H9 (cell line): ENCODE measurements at regions not wholly inside any gene's neighbourhood (a gene's known extent, or its start where the extent isn't known, plus 50 kb on each side); places are given as distances from the start of the nearest gene placed in this dataset.

Experiments
- DNase-seq: peaks from one replicate; pipeline ENCODE4 v3.0.0-alpha.2; 2017
- H2AFZ ChIP-seq: one replicate; pipeline ENCODE4 v1.6.1; 2013; ENCODE audit warnings: mild to moderate bottlenecking, low read length, control low read depth, moderate library complexity
- H2AK5ac ChIP-seq: 2 replicates; pipeline ENCODE4 v1.6.1; 2013; ENCODE audit warnings: low read length, control low read depth, mixed read lengths; ENCODE audit not compliant: insufficient read length
- H2BK120ac ChIP-seq: one replicate; pipeline ENCODE4 v1.6.1; 2013; ENCODE audit warnings: low read depth, mild to moderate bottlenecking, low read length, control low read depth, inconsistent platforms; ENCODE audit not compliant: poor library complexity, severe bottlenecking
- H2BK12ac ChIP-seq: 2 replicates; pipeline ENCODE4 v1.6.1; 2013; ENCODE audit warnings: low read length, control low read depth, mixed read lengths, low read depth; ENCODE audit not compliant: insufficient read length
- H2BK15ac ChIP-seq: 2 replicates; pipeline ENCODE4 v1.6.1; 2013; ENCODE audit warnings: low read depth, low read length, control low read depth
- H2BK20ac ChIP-seq: one replicate; pipeline ENCODE4 v1.6.1; 2013; ENCODE audit warnings: low read depth, mild to moderate bottlenecking, low read length, control low read depth, inconsistent platforms; ENCODE audit not compliant: poor library complexity, severe bottlenecking
- H2BK5ac ChIP-seq: 2 replicates; pipeline ENCODE4 v1.6.1; 2013; ENCODE audit warnings: low read length, control low read depth, mixed read lengths; ENCODE audit not compliant: insufficient read length
- H3K14ac ChIP-seq: 2 replicates; pipeline ENCODE4 v1.6.1; 2013; ENCODE audit warnings: low read length, control low read depth; ENCODE audit not compliant: insufficient read depth
- H3K18ac ChIP-seq: 2 replicates; pipeline ENCODE4 v1.6.1; 2013; ENCODE audit warnings: low read depth, mild to moderate bottlenecking, mixed read lengths, low read length, control low read depth; ENCODE audit not compliant: insufficient read length
- H3K23ac ChIP-seq: 2 replicates; pipeline ENCODE4 v1.6.1; 2013; ENCODE audit warnings: low read length, control low read depth, mixed read lengths, low read depth; ENCODE audit not compliant: insufficient read length
- H3K23me2 ChIP-seq: 2 replicates; pipeline ENCODE4 v1.6.1; 2013; ENCODE audit warnings: low read depth, mild to moderate bottlenecking, mixed read lengths, low read length, control low read depth; ENCODE audit not compliant: insufficient read length, poor library complexity, severe bottlenecking
- H3K27ac ChIP-seq: 2 replicates; pipeline ENCODE4 v1.5.1; 2013; ENCODE audit warnings: low read length, control low read depth, mixed read lengths, low read depth; ENCODE audit not compliant: insufficient read length
- H3K27me3 ChIP-seq: 2 replicates; pipeline ENCODE4 v1.6.1; 2013; ENCODE audit warnings: low read length, control low read depth, inconsistent platforms; ENCODE audit not compliant: insufficient read depth
- H3K4ac ChIP-seq: 2 replicates; pipeline ENCODE4 v1.6.1; 2013; ENCODE audit warnings: low read depth, mild to moderate bottlenecking, control low read depth, inconsistent platforms, low read length, moderate library complexity
- H3K4me1 ChIP-seq: 2 replicates; pipeline ENCODE4 v1.6.1; 2013; ENCODE audit warnings: low read length, control low read depth, inconsistent platforms; ENCODE audit not compliant: insufficient read depth
- H3K4me2 ChIP-seq: 2 replicates; pipeline ENCODE4 v1.6.1; 2013; ENCODE audit warnings: low read length, control low read depth, mixed read lengths; ENCODE audit not compliant: insufficient read length, insufficient read depth
- H3K56ac ChIP-seq: 2 replicates; pipeline ENCODE4 v1.6.1; 2013; ENCODE audit warnings: low read depth, mild to moderate bottlenecking, mixed read lengths, low read length, control low read depth; ENCODE audit not compliant: insufficient read length
- H3K79me1 ChIP-seq: 2 replicates; pipeline ENCODE4 v1.6.1; 2013; ENCODE audit warnings: low read depth, mild to moderate bottlenecking, moderate library complexity, low read length, control low read depth, inconsistent platforms; ENCODE audit not compliant: insufficient read depth, poor library complexity, severe bottlenecking
- H3K79me2 ChIP-seq: 2 replicates; pipeline ENCODE4 v1.6.1; 2013; ENCODE audit warnings: low read length, control low read depth, inconsistent platforms; ENCODE audit not compliant: insufficient read depth
- H3K9ac ChIP-seq: 2 replicates; pipeline ENCODE4 v1.6.1; 2013; ENCODE audit warnings: low read length, control low read depth, mixed read lengths; ENCODE audit not compliant: insufficient read length; ENCODE audit errors: extremely low read depth
- H3K9me3 ChIP-seq: one replicate; pipeline ENCODE4 v1.6.1; 2013; ENCODE audit warnings: low read depth, low read length, inconsistent platforms; ENCODE audit not compliant: control insufficient read depth
- H3T11ph ChIP-seq: one replicate; pipeline ENCODE4 v1.6.1; 2013; ENCODE audit warnings: mild to moderate bottlenecking, low read length, control low read depth, inconsistent platforms
- H4K20me1 ChIP-seq: one replicate; pipeline ENCODE4 v1.6.1; 2013; ENCODE audit not compliant: control insufficient read depth, insufficient read length, insufficient read depth
- H4K5ac ChIP-seq: 2 replicates; pipeline ENCODE4 v1.6.1; 2013; ENCODE audit warnings: low read depth, mild to moderate bottlenecking, mixed read lengths, low read length, control low read depth; ENCODE audit not compliant: insufficient read length
- H4K8ac ChIP-seq: replicated peaks from 2 replicates; pipeline ENCODE4 v1.6.1; 2013; ENCODE audit warnings: low read length, control low read depth, mixed read lengths, low read depth; ENCODE audit not compliant: insufficient read length
- H4K91ac ChIP-seq: 2 replicates; pipeline ENCODE4 v1.6.1; 2013; ENCODE audit warnings: low read depth, mild to moderate bottlenecking, moderate library complexity, mixed read lengths, low read length, control low read depth; ENCODE audit not compliant: insufficient read length
- H3K27ac Mint-ChIP-seq, 3 experiments: 2 replicates in 2 of 3; 3 replicates in 1 of 3; pipeline ENCODE4 v1.8.0; 2020 to 2021; ENCODE audit warnings: mixed read lengths in 3 of 3, mild to moderate bottlenecking in 1 of 3, moderate library complexity in 1 of 3
- H3K27me3 Mint-ChIP-seq: 2 replicates; pipeline ENCODE4 v1.8.0; 2021; ENCODE audit warnings: low read depth, mild to moderate bottlenecking, moderate library complexity, mixed read lengths
- H3K36me3 Mint-ChIP-seq, 3 experiments: 2 replicates in 2 of 3; 3 replicates in 1 of 3; pipeline ENCODE4 v1.8.0; 2020 to 2021; ENCODE audit warnings: low read depth in 3 of 3, mixed read lengths in 3 of 3; ENCODE audit not compliant: insufficient read depth in 1 of 3
- H3K4me1 Mint-ChIP-seq, 2 experiments: 2 replicates each; pipeline ENCODE4 v1.8.0; 2020; ENCODE audit warnings: mixed read lengths in 2 of 2
- H3K4me3 Mint-ChIP-seq, 2 experiments: 2 replicates in 1 of 2; 3 replicates in 1 of 2; pipeline ENCODE4 v1.8.0; 2020 to 2021; ENCODE audit warnings: mild to moderate bottlenecking in 2 of 2, mixed read lengths in 2 of 2, moderate library complexity in 1 of 2
- H3K9me3 Mint-ChIP-seq, 2 experiments: 2 replicates in 1 of 2; 3 replicates in 1 of 2; pipeline ENCODE4 v1.8.0; 2020; ENCODE audit warnings: mild to moderate bottlenecking in 2 of 2, mixed read lengths in 2 of 2, moderate library complexity in 1 of 2
- WGBS: extraction: QIAGEN DNeasy Blood & Tissue Kit; methylation state at CpG from one replicate; pipeline ENCODE4 v1.1.7; 2013; ENCODE audit warnings: missing lambda C conversion rate, low lambda C conversion rate, mixed read lengths; ENCODE audit not compliant: insufficient read length; ENCODE audit errors: extremely low coverage; 5-methylcytosine and 5-hydroxymethylcytosine counted together
- TF ChIP-seq, protein P1 (sequence below): fragments of 200-600 bp; sonication (generic); conservative IDR thresholded peaks from 3 replicates; pipeline ENCODE4 v1.8.0; 2021; ENCODE audit warnings: antibody characterized with exemption, mild to moderate bottlenecking

DNA sequence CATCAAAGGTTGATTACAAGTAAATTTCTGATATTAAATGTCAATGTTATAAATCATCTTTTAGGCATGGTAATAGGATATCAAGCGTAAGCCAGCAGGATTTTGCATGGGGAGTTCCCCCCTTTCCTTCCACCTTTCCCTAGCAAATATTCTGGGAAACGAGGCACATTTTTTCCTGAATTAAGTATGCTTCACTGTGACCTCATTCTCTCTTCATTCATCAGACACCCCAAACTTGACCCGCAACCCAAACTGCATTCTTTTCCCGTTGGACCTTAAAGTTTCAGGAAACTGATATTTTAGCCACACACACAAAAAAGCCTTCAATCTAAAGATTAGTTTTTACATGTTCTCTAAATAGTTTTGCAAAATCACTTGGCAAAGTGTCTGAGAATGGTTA is 214.5 kb upstream of the CTAGE1 start:
- Histone ChIP-seq H2BK120ac (no peak overlapping the region), H3K4ac (no peak overlapping the region), H3K23ac (no peak overlapping the region), H3K79me2 (no peaks in the 10 kb centered on the region), H3K4me2 (no peak overlapping the region), H3K9me3 (no peaks in the 10 kb centered on the region), H3K18ac (no peak overlapping the region), H3K23me2 (peaks cover 2% of the 10 kb centered on the region), H2BK20ac (no peak overlapping the region), H2AK5ac (no peak overlapping the region), H3T11ph (no peak overlapping the region), H3K79me1 (no peaks in the 10 kb centered on the region), H3K4me1 (no peaks in the 10 kb centered on the region), H3K14ac (no peak overlapping the region), H3K27me3 (no peaks in the 10 kb centered on the region), H2BK5ac (no peak overlapping the region), H4K5ac (no peak overlapping the region), H2AFZ (no peak overlapping the region), H3K27ac (no peak overlapping the region), H2BK12ac (no peak overlapping the region), H3K56ac (no peak overlapping the region), H4K20me1 (no peaks in the 10 kb centered on the region), H4K8ac (no peak overlapping the region), H2BK15ac (no peak overlapping the region), H3K9ac (no peak overlapping the region), H4K91ac (no peak overlapping the region)
- TF ChIP-seq, protein P1, sequence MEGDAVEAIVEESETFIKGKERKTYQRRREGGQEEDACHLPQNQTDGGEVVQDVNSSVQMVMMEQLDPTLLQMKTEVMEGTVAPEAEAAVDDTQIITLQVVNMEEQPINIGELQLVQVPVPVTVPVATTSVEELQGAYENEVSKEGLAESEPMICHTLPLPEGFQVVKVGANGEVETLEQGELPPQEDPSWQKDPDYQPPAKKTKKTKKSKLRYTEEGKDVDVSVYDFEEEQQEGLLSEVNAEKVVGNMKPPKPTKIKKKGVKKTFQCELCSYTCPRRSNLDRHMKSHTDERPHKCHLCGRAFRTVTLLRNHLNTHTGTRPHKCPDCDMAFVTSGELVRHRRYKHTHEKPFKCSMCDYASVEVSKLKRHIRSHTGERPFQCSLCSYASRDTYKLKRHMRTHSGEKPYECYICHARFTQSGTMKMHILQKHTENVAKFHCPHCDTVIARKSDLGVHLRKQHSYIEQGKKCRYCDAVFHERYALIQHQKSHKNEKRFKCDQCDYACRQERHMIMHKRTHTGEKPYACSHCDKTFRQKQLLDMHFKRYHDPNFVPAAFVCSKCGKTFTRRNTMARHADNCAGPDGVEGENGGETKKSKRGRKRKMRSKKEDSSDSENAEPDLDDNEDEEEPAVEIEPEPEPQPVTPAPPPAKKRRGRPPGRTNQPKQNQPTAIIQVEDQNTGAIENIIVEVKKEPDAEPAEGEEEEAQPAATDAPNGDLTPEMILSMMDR, result no peak
- no peaks in the 10 kb centered on the region for H3K27me3 Mint-ChIP-seq
- DNase-seq, result no peak
- H3K27ac Mint-ChIP-seq, result no peak overlapping the region
- WGBS, result no CpG with 5 or more reads among the region's 4 CpGs
- H3K4me1 Mint-ChIP-seq, result no peaks in the 10 kb centered on the region
- no peak overlapping the region for H3K4me3 Mint-ChIP-seq
- no peaks in the 10 kb centered on the region; a peak in 2 of 5 replicates for H3K9me3 Mint-ChIP-seq
- H3K36me3 Mint-ChIP-seq, result no peaks in the 10 kb centered on the region; a peak in 1 of 7 replicates
